DMS153 treated with DMSO at 0.1 percent for 48 hours (cell line): ENCODE measurements at regions not wholly inside any gene's neighbourhood (a gene's known extent, or its start where the extent isn't known, plus 50 kb on each side); places are given as distances from the start of the nearest gene placed in this dataset.

ENCODE experiments used
- DNase-seq: peaks from one replicate; lab custom pipeline; 2025; ENCODE audit not compliant: unreplicated experiment; lab: John Stamatoyannopoulos, UW

- DNase-seq, result no peak
These were observed 111.9 kb upstream of the IQCM start for GRCh38 chr4:149927514-149927913.

- DNase-seq, result no peak
These were observed 112.9 kb upstream of the IQCM start for GRCh38 chr4:149928507-149928906.

GRCh38 chr4:149931431-149931830, 115.8 kb upstream of the IQCM start:
- DNase-seq, result no peak

GRCh38 chr4:149932188-149932587, 116.5 kb upstream of the IQCM start:
- no peak for DNase-seq

GRCh38 chr4:149933120-149933519, 117.5 kb upstream of the IQCM start:
- no peak for DNase-seq

GRCh38 chr4:149933883-149934282, 118.2 kb upstream of the IQCM start:
- DNase-seq, result no peak

- no peak for DNase-seq
These were observed 128.9 kb upstream of the DCLK2 start for GRCh38 chr4:149949381-149949780.

- no peak for DNase-seq
These were observed 126.9 kb upstream of the DCLK2 start for GRCh38 chr4:149951152-149951900.

GRCh38 chr4:149952101-149952500, 126.1 kb upstream of the DCLK2 start:
- DNase-seq, result no peak

GRCh38 chr4:149952716-149953115, 125.5 kb upstream of the DCLK2 start:
- no peak for DNase-seq

- DNase-seq, result no peak
These were observed 122.4 kb upstream of the DCLK2 start for GRCh38 chr4:149955780-149956390.

- no peak for DNase-seq
These were observed 121.6 kb upstream of the DCLK2 start for GRCh38 chr4:149956678-149957077.

GRCh38 chr4:149961876-149962597, 116.2 kb upstream of the DCLK2 start:
- no peak for DNase-seq

- no peak for DNase-seq
These were observed 114.0 kb upstream of the DCLK2 start for GRCh38 chr4:149964001-149964796.

GRCh38 chr4:149965206-149965605, 113.0 kb upstream of the DCLK2 start:
- no peak for DNase-seq

GRCh38 chr4:149972407-149972806, 105.8 kb upstream of the DCLK2 start:
- no peak for DNase-seq

GRCh38 chr4:149973181-149973580, 105.1 kb upstream of the DCLK2 start:
- DNase-seq, result no peak

GRCh38 chr4:149975172-149975571, 103.1 kb upstream of the DCLK2 start:
- DNase-seq, result no peak

GRCh38 chr4:149980121-149980682, 98.0 kb upstream of the DCLK2 start:
- DNase-seq, result no peak

- DNase-seq, result peak; percentile 41
These were observed 97.3 kb upstream of the DCLK2 start for GRCh38 chr4:149980941-149981340.

GRCh38 chr4:149983401-149983800, 94.8 kb upstream of the DCLK2 start:
- no peak for DNase-seq
